AG04449 (cell line): ENCODE measurements at regions not wholly inside any gene's neighbourhood (a gene's known extent, or its start where the extent isn't known, plus 50 kb on each side); places are given as distances from the start of the nearest gene placed in this dataset.

Experiments
- CTCF ChIA-PET: fragments of 350-600 bp; formaldehyde crosslinking; extraction: SDS; loops from one replicate; lab custom pipeline; 2021; ENCODE audit warnings: antibody characterized with exemption; lab: Yijun Ruan, JAX
- POLR2A ChIA-PET: fragments of 400-600, 350-600 bp; formaldehyde crosslinking; extraction: SDS; loops from one replicate; lab custom pipeline; 2020; ENCODE audit warnings: antibody characterized with exemption, inconsistent platforms; lab: Yijun Ruan, JAX
- DNase-seq: peaks from one replicate; pipeline ENCODE4 v3.0.0-alpha.2; 2010; ENCODE audit warnings: low read depth, low spot score
- H3K4me3 ChIP-seq: 2 replicates; pipeline ENCODE4 v1.5.1; 2011; ENCODE audit warnings: low read depth, mild to moderate bottlenecking, control low read depth, low read length
- CTCF ChIP-seq: IDR thresholded peaks from one replicate; pipeline ENCODE4 v1.5.1; 2011; ENCODE audit warnings: mild to moderate bottlenecking, moderate library complexity, low read length, control low read depth, inconsistent platforms; ENCODE audit not compliant: insufficient read depth; ENCODE audit errors: missing control alignments

GRCh38 chr22:48276994-48277867, 1514.8 kb downstream of the TBC1D22A start:
- no peak overlapping the region for H3K4me3 ChIP-seq
- no peak for TF ChIP-seq CTCF
- ChIA-PET POLR2A (no interaction called here), CTCF (no interaction called here)
- DNase-seq: no peak

GRCh38 chr22:48275412-48275811, 1513.0 kb downstream of the TBC1D22A start:
- CTCF ChIA-PET: no interaction called here
- POLR2A ChIA-PET: no interaction called here
- no peak overlapping the region for H3K4me3 ChIP-seq
- no peak for TF ChIP-seq CTCF
- no peak for DNase-seq

- DNase-seq: no peak
- ChIA-PET POLR2A (no interaction called here), CTCF (no interaction called here)
- H3K4me3 ChIP-seq: no peak overlapping the region
- TF ChIP-seq CTCF: no peak
These were observed 1508.3 kb downstream of the TBC1D22A start for GRCh38 chr22:48270731-48271130.

- no peak overlapping the region for H3K4me3 ChIP-seq
- no peak for DNase-seq
- no peak for TF ChIP-seq CTCF
- POLR2A ChIA-PET: no interaction called here
- CTCF ChIA-PET: no interaction called here
These were observed 1506.5 kb downstream of the TBC1D22A start for GRCh38 chr22:48268771-48269552.

GRCh38 chr22:48268293-48268692, 1505.8 kb downstream of the TBC1D22A start:
- CTCF ChIA-PET: no interaction called here
- POLR2A ChIA-PET: no interaction called here
- no peak overlapping the region for H3K4me3 ChIP-seq
- no peak for DNase-seq
- no peak for TF ChIP-seq CTCF

- CTCF ChIA-PET: no interaction called here
- H3K4me3 ChIP-seq: no peak overlapping the region
- POLR2A ChIA-PET: no interaction called here
- no peak for TF ChIP-seq CTCF
- DNase-seq: no peak
These were observed 1505.2 kb downstream of the TBC1D22A start for GRCh38 chr22:48267681-48268080.
